Activated T-helper 17 cell treated with anti-CD3 and anti-CD28 coated beads, Interleukin-2, amount 50 U/mL, for 72 hours (primary cell): ENCODE measurements at regions not wholly inside any gene's neighbourhood (a gene's known extent, or its start where the extent isn't known, plus 50 kb on each side); places are given as distances from the start of the nearest gene placed in this dataset.
"Not testable (repeated sequence)": the region's sequence is repeated elsewhere in the genome, so short reads cannot be mapped to it uniquely, and the experiment has no call there.

Source experiments
- ATAC-seq: fragments of 150-1000 bp; cut with Tn5 transposase; replicated peaks from 2 replicates; pipeline ENCODE4 v1.10.0; 2021; ENCODE audit warnings: mild to moderate bottlenecking, moderate library complexity
- H3K27ac Mint-ChIP-seq: one replicate; pipeline ENCODE4 v1.8.0; 2022; ENCODE audit warnings: mixed read lengths
- H3K27me3 Mint-ChIP-seq: one replicate; pipeline ENCODE4 v1.8.0; 2022; ENCODE audit warnings: mixed read lengths
- H3K36me3 Mint-ChIP-seq: one replicate; pipeline ENCODE4 v1.8.0; 2022; ENCODE audit warnings: low read depth, mild to moderate bottlenecking, mixed read lengths
- H3K4me1 Mint-ChIP-seq: one replicate; pipeline ENCODE4 v1.8.0; 2022; ENCODE audit warnings: mixed read lengths
- H3K4me3 Mint-ChIP-seq: one replicate; pipeline ENCODE4 v1.8.0; 2022; ENCODE audit warnings: mild to moderate bottlenecking, mixed read lengths
- H3K9me3 Mint-ChIP-seq: one replicate; pipeline ENCODE4 v1.8.0; 2022; ENCODE audit warnings: mixed read lengths

DNA sequence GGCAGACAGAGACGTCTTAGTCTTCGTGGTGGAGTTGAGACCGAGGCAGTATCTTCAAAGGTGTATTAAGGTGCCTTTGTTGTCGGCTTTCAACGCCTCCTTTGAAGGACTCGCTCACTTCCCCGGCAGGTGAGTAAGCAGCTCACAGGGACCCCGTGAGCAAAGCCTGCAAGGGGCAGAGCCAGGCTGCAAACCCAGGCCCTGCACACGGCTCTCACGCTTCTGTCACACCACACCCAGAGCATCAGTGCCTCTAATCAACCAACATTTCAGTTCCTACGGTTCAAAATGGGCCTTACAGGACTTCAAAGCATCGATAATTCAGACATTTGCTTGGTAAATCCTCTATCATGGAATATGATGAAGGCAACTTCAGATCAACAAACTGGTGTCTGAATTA lies 64.8 kb upstream of the INSIG1 start:
- Mint-ChIP-seq H3K27ac (peak overlapping the region; percentile 0), H3K36me3 (no peaks in the 10 kb centered on the region), H3K4me1 (no peaks in the 10 kb centered on the region), H3K4me3 (no peak overlapping the region), H3K27me3 (peaks cover 3% of the 10 kb centered on the region), H3K9me3 (no peaks in the 10 kb centered on the region)
- no peak for ATAC-seq

DNA sequence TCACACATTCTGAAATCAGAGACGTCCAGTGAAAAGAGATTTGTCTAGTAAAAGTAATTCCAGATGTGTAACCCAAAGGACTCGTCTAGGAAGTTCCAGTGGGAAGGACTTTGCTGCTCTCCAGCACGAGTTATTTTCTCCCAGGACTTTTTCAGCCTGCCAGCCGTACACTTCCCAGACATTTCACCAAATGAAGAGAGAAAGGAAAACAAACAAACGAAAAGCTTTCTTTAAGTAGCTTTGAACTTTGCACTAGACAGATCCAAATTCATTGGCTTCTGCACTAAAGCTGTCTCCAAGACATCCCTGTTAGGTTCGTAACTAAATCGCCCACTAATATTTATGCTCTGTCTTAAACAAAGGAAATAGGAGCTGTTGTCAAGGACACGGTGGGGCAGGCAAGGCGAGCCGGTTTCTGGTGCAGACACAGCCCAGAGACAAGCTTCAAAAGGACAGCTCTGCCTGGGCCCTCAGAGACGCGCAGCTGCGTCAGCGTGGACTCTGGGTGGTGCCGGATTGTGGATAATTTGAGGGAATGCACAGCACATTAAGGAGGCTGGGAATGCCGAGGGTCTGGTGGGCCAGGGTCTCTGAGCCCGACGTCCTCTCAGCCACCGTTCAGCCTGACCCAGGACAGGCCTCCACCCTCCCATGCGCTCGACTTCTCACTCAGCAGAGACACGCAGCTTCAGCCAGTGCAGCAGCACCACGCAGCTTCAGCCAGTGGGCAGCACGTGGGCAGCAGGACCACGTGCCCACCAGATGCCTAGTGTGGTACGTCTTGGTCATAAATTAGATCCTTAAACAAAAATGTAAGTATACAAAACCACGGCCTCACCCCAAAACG lies 64.1 kb upstream of the INSIG1 start:
- no peak overlapping the region for H3K4me3 Mint-ChIP-seq
- ATAC-seq: no peak
- H3K27me3 Mint-ChIP-seq: peaks cover 3% of the 10 kb centered on the region
- no peaks in the 10 kb centered on the region for H3K4me1 Mint-ChIP-seq
- peak overlapping the region; percentile 0 for H3K27ac Mint-ChIP-seq
- H3K36me3 Mint-ChIP-seq: no peaks in the 10 kb centered on the region
- no peaks in the 10 kb centered on the region for H3K9me3 Mint-ChIP-seq

DNA sequence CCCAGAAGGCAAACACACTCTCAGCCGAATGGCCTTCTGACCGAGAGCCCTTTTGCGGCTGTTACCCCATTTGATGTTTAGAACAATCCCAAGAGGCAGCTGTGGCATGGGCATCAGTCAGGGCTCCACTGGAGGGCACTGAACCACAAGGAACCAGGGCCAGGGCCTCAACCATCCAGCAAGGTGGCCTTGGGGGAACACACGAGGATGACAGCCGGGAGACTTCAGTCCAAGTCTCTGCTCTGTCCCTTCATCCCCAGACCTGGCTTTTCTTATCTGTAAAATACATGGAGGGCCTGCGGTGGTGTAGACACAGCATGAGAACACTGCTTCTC lies 63.6 kb upstream of the INSIG1 start:
- Mint-ChIP-seq H3K36me3 (no peaks in the 10 kb centered on the region), H3K27me3 (peaks cover 6% of the 10 kb centered on the region), H3K27ac (no peak overlapping the region), H3K4me1 (no peaks in the 10 kb centered on the region), H3K9me3 (no peaks in the 10 kb centered on the region), H3K4me3 (no peak overlapping the region)
- ATAC-seq: no peak

DNA sequence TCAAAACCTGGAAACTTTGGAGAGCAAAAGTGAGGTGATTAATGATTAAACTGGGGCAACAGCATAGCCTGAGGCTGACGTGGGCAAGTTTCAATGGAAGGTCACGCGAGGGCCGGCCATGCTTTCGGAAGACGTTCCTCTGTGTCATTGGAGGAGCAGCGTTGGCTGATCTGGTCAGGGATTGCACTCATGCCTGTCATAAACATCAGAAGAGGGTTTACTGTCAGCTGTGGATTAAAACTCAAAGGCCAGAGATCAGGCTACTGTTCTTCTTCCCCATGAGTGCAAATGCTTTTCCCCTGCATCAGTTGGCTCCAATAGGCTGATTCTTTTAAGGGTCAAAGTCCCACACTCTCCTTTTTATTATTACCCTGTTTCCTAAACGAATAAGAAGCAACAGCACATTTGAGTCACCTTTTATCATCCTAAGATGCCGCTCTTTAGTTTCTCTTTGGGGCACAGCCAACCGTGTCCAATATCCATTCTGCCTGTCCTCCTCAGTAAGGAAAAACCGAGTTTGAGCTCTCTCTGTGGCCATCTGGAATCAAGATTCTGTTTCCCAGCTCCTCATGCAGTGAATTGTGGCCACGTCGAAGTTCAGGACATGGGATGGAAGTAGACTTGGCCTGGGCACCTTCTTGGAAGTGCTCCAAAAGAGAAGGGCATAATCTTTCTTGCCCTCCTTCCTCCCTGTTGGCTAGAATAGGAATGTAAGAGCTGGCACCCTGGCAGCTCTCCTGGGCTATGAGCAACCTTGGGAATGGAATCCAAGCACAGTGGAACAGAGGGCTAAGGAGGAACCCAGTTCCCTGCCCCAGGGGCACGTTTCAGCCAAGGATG lies 62.5 kb upstream of the INSIG1 start:
- no peak overlapping the region for H3K27ac Mint-ChIP-seq
- no peak overlapping the region for H3K4me3 Mint-ChIP-seq
- H3K36me3 Mint-ChIP-seq: no peaks in the 10 kb centered on the region
- no peaks in the 10 kb centered on the region for H3K4me1 Mint-ChIP-seq
- no peak for ATAC-seq
- no peaks in the 10 kb centered on the region for H3K9me3 Mint-ChIP-seq
- H3K27me3 Mint-ChIP-seq: peaks cover 14% of the 10 kb centered on the region

DNA sequence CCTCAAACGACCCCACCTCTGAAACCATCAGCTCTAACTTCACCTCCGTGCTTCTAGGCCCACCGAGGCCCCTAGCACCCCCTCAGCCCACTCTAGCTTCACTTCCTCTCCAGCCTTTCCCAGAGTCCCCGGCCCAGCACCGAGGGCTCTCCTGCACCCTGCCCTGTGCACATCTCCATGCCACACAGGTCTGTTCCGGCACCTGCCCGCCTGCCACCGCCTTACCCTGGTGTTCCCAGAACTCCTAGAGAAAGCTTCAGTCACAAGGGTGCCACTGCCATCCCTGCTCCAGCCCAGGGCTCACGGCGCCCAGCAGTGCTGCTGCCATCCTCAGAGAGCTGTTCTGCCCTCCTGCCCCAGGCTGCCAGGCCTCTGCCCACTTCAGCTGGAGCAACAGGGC lies 61.3 kb upstream of the INSIG1 start:
- no peak for ATAC-seq
- H3K27ac Mint-ChIP-seq: peak overlapping the region; percentile 74
- no peaks in the 10 kb centered on the region for H3K4me1 Mint-ChIP-seq
- peaks cover 17% of the 10 kb centered on the region for H3K27me3 Mint-ChIP-seq
- H3K4me3 Mint-ChIP-seq: no peak overlapping the region
- H3K9me3 Mint-ChIP-seq: no peaks in the 10 kb centered on the region
- H3K36me3 Mint-ChIP-seq: no peaks in the 10 kb centered on the region

DNA sequence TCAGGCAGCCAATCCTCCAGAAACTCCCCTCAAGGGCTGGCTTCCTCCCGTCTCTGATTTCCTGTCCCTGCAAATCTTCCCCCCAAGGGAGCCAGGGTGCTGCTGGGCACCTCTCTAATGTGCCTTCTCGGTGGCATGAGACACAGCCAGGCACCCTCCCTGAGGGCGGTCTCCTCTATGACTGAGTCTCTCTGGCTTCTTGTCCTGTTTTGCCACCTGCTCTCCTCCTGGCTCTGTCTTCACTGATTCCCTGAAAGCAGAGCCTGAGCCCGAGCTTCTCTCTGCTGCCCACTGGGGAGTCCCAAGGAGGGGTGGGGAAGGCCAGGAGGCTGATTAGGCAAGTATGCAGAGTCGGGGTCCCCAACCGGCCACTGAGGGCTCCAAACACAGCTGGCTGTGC lies 60.4 kb upstream of the INSIG1 start:
- no peaks in the 10 kb centered on the region for H3K4me1 Mint-ChIP-seq
- H3K36me3 Mint-ChIP-seq: no peaks in the 10 kb centered on the region
- no peak for ATAC-seq
- no peak overlapping the region for H3K4me3 Mint-ChIP-seq
- H3K27me3 Mint-ChIP-seq: peaks cover 17% of the 10 kb centered on the region
- H3K27ac Mint-ChIP-seq: peak overlapping the region; percentile 74
- H3K9me3 Mint-ChIP-seq: no peaks in the 10 kb centered on the region

DNA sequence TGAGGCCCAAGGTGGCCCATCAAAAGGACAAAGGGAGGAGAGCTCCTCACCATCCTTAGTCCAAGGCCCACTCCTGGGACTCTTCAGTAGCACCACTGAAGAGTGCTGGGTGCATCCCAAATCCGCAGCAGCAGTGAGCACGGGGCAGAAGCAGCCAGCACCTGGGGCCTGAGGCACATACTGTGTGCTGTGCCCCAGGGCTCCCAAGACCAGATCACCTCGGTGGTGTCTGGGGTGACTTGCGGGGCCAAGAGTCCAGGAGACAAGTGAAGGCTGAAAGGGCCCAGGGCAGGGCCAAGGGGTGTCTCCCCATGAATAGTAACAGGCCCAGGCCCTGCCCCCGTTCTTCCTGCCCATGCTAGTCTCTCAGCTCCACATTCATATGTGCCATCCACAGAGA lies 59.9 kb upstream of the INSIG1 start:
- no peak for ATAC-seq
- Mint-ChIP-seq H3K4me3 (no peak overlapping the region), H3K36me3 (no peaks in the 10 kb centered on the region), H3K4me1 (no peaks in the 10 kb centered on the region), H3K9me3 (no peaks in the 10 kb centered on the region), H3K27me3 (peaks cover 17% of the 10 kb centered on the region), H3K27ac (peak overlapping the region; percentile 74)

DNA sequence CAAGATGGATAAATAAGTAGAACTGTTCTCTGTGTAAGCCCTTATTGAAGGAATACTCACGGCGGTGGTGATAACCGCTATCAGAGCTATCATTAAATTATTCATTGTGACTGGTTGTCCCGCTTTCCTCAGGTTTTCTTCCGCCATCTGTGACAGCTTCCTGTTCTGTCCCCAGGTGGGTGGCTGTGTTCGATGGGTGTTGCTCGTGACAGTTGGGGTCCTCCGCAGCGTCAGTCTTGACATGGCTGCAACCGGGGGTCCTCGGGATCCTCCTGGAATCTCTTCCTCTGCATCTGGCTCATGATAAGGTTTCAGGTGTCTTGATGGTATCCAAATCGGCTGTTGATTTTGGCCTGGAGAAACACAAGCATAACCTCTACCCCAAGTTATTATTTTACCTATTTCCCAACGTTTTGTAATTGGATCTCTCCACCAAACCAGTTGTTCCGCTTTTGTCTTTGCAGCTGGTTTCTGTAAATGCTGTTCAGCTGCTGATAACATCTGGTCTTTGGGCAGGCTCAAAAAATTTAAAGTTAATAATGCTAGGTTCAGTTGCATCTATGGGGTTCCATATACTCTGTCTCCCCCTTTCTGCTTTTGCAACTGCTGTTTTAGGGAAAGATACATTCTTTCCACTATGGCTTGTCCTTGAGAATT lies 58.1 kb upstream of the INSIG1 start:
- peaks cover 22% of the 10 kb centered on the region for H3K27me3 Mint-ChIP-seq
- not testable (repeated sequence) for H3K4me1 Mint-ChIP-seq, H3K4me3 Mint-ChIP-seq, H3K9me3 Mint-ChIP-seq, ATAC-seq, H3K27ac Mint-ChIP-seq, H3K36me3 Mint-ChIP-seq

DNA sequence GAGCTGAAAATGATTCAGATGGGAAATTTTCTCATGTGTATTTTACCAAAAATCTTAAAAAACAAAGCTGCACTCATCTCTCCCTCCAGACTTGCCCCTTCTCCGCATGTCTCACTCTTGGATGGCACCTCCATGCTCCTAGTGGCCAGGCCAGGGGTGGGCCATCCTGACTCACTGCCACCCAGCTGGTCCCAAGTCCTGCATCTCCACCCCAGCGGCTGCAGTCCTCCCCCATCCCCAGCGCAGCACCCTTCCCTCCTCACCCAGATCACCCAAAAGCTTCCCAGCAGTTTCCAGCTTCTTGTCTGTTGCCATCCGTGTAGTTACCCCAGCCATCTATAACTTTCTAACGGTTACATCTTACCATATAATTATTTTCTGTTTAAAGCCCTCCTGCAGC lies 53.0 kb upstream of the INSIG1 start:
- H3K36me3 Mint-ChIP-seq: no peaks in the 10 kb centered on the region
- H3K27ac Mint-ChIP-seq: no peak overlapping the region
- no peak overlapping the region for H3K4me3 Mint-ChIP-seq
- H3K9me3 Mint-ChIP-seq: no peaks in the 10 kb centered on the region
- H3K4me1 Mint-ChIP-seq: no peaks in the 10 kb centered on the region
- no peak for ATAC-seq
- H3K27me3 Mint-ChIP-seq: peaks cover 15% of the 10 kb centered on the region

DNA sequence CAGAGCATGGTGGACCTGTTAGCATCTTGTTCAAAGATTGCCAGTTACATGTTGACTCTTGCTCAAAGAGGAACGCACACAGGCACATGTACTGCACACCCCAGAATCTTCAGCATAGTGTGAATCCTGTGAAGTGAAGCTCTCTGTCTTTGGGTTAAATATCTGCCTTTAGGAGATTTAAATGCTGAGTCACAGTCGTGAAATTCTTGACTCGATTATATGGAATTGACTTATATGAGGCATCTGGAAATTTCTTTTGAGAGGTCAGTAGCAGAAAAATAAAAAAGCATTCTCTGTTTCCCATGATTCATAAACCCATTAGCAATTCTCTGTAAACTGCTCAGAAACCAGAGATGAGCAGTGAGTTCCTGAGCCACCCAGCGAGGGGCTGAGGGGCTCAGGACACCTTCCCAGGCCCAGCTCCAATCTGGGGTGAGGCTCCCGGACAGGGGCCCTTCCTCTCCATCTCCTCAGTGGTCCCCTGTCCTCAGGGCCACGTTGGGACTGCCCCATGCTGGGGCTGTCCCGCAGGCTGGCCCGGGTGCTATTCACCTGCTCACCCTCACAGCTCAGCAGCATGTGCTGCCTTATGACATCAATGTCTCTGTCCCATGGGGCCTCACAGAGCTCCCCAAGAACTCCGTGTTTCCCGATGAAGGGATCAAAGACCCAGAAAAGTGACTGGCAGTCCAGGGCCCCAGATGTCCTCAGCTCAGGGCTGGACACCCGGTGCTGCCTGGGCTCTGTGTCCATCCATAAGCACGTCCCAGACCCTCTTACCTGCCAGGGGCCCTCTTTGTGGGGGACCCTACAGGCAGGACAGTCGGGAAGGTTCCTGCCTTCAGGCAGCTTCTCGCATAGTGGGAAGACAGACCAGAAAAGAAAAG lies 50.0 kb upstream of the INSIG1 start:
- Mint-ChIP-seq H3K4me1 (no peaks in the 10 kb centered on the region), H3K9me3 (no peaks in the 10 kb centered on the region), H3K4me3 (no peak overlapping the region), H3K27me3 (peaks cover 16% of the 10 kb centered on the region), H3K27ac (peak overlapping the region; percentile 70), H3K36me3 (no peaks in the 10 kb centered on the region)
- peak; percentile 51 for ATAC-seq
